ENCODE measurements at regions not wholly inside any gene's neighbourhood (a gene's known extent, or its start where the extent isn't known, plus 50 kb on each side); places are given as distances from the start of the nearest gene placed in this dataset.

DNA sequence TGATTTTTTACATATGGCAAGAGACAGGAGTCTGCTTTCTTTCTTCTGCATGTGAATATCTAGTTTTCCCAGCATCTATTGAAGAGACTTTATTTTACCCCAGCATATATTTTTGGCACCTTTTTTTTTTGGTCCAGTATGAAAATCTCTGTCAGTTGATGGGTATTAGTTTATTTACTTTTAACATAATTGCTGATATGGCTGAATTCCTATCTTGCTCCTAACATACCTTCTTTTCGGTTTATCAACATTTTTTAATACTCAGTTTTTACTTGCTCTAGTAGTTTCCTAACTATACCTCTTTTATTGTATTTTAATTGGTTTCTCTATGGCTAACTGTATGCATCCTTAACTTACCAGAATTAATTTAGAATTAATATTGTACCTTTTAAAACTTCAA lies 77.5 kb upstream of the PDE7B start:
- Histone ChIP-seq H2BK15ac (ENCODE audit: low read length) (no peak overlapping the region), H3K27ac (ENCODE audit: low read depth, low read length) (no peak overlapping the region), H3K4me2 (ENCODE audit: insufficient read depth in 1 of 2, low read depth in 2 of 2, low read length in 2 of 2) (no peak overlapping the region), H3K79me2 (ENCODE audit: control insufficient read depth in 1 of 2, insufficient read depth in 2 of 2, low read length in 2 of 2) (no peaks in the 10 kb centered on the region), H2BK20ac (ENCODE audit: low read length) (no peak overlapping the region), H3K4ac (replicated peaks; ENCODE audit: insufficient read length, low read depth, low read length) (no peak overlapping the region), H3K23me2 (ENCODE audit: low read depth, low read length) (no peaks in the 10 kb centered on the region), H3K56ac (replicated peaks; ENCODE audit: insufficient read length, low read depth, low read length) (no peak overlapping the region), H2AK5ac (ENCODE audit: low read depth, low read length) (no peak overlapping the region), H3K14ac (ENCODE audit: insufficient read length) (no peak overlapping the region), H4K20me1 (replicated peaks in 1 of 2; ENCODE audit: control insufficient read depth in 1 of 2, insufficient read depth in 2 of 2, low read length in 2 of 2) (no peaks in the 10 kb centered on the region), H3K23ac (ENCODE audit: insufficient read length) (no peak overlapping the region), H3K4me3 (ENCODE audit: extremely low read depth in 1 of 4, insufficient read depth in 2 of 4, low read depth in 3 of 4, low read length in 4 of 4) (no peak overlapping the region), H3K9ac (replicated peaks in 1 of 4; ENCODE audit: extremely low read depth in 1 of 4, low read depth in 3 of 4, low read length in 3 of 4) (no peak overlapping the region), H3K4me1 (replicated peaks in 1 of 4; ENCODE audit: control insufficient read depth in 3 of 4, insufficient read depth in 4 of 4, low read length in 3 of 4) (no peaks in the 10 kb centered on the region), H2AFZ (ENCODE audit: low read length) (no peak overlapping the region), H4K91ac (replicated peaks; ENCODE audit: insufficient read length, low read length) (no peak overlapping the region), H3K18ac (ENCODE audit: extremely low read depth, low read length) (no peak overlapping the region), H2BK12ac (ENCODE audit: low read depth, low read length) (no peak overlapping the region), H4K5ac (ENCODE audit: insufficient read length, low read depth, low read length) (no peak overlapping the region), H3K36me3 (ENCODE audit: control insufficient read depth in 2 of 4, insufficient read depth in 4 of 4, low read length in 3 of 4) (no peaks in the 10 kb centered on the region), H3K9me3 (ENCODE audit: insufficient read depth in 2 of 2, low read depth in 1 of 2, low read length in 1 of 2) (peaks cover 0 to 6% of the 10 kb centered on the region in 2 experiments; a peak in 1 of 4 replicates), H2BK5ac (ENCODE audit: low read depth, low read length) (no peak overlapping the region), H3K27me3 (replicated peaks in 1 of 4; ENCODE audit: control insufficient read depth in 3 of 4, extremely low read depth in 1 of 4, insufficient read depth in 3 of 4, low read length in 3 of 4) (no peaks in the 10 kb centered on the region), H2BK120ac (replicated peaks; ENCODE audit: low read depth, low read length) (no peak overlapping the region), H4K8ac (ENCODE audit: extremely low read depth, insufficient read depth, low read length) (no peak overlapping the region), H3K79me1 (ENCODE audit: low read depth, low read length) (no peaks in the 10 kb centered on the region)
- ChIA-PET POLR2A (ENCODE audit: partially characterized antibody) (no interaction called here), CTCF (ENCODE audit: partially characterized antibody) (no interaction called here)
- 100% methylated on average over 1 of the region's 1 CpG; no CpG with 5 or more reads in 1 of the 2 experiments for WGBS, 2 experiments (ENCODE audit: extremely low coverage in 1 of 2, insufficient coverage in 1 of 2, insufficient read length in 1 of 2, insufficient replicate concordance in 2 of 2, low coverage in 1 of 2, low lambda C conversion rate in 2 of 2, missing lambda C conversion rate in 1 of 2)
- DNase-seq (ENCODE audit: low read depth in 1 of 2, low spot score in 2 of 2) (no peak), FAIRE-seq (no peak)
- TF ChIP-seq SIRT6 (IDR thresholded peaks at IDR 0.05; ENCODE audit: low read length) (no peak), RAD21 (IDR thresholded peaks at IDR 0.05 in 1 of 2, conservative IDR thresholded peaks at IDR 0.05 in 1 of 2; ENCODE audit: low read depth in 2 of 2, low read length in 2 of 2) (no peak), KDM4A (IDR thresholded peaks at IDR 0.05; ENCODE audit: low read depth, low read length, severe bottlenecking) (no peak), EGR1 (IDR thresholded peaks at IDR 0.05; ENCODE audit: borderline replicate concordance, low read depth, low read length) (no peak), YY1 (IDR thresholded peaks at IDR 0.05; ENCODE audit: low read depth, low read length) (no peak), GABPA (IDR thresholded peaks at IDR 0.05; ENCODE audit: borderline replicate concordance, insufficient read depth, low read length) (no peak), RBBP5 (IDR thresholded peaks at IDR 0.05; ENCODE audit: borderline replicate concordance, low read depth, low read length) (no peak), ASH2L (IDR thresholded peaks at IDR 0.05; ENCODE audit: low read length) (no peak)
- TF ChIP-seq, protein P1, sequence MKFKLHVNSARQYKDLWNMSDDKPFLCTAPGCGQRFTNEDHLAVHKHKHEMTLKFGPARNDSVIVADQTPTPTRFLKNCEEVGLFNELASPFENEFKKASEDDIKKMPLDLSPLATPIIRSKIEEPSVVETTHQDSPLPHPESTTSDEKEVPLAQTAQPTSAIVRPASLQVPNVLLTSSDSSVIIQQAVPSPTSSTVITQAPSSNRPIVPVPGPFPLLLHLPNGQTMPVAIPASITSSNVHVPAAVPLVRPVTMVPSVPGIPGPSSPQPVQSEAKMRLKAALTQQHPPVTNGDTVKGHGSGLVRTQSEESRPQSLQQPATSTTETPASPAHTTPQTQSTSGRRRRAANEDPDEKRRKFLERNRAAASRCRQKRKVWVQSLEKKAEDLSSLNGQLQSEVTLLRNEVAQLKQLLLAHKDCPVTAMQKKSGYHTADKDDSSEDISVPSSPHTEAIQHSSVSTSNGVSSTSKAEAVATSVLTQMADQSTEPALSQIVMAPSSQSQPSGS (IDR thresholded peaks at IDR 0.05; ENCODE audit: low read length) = no peak
